NCI-H1105 treated with DMSO at 0.1 percent for 48 hours (cell line): ENCODE measurements at regions not wholly inside any gene's neighbourhood (a gene's known extent, or its start where the extent isn't known, plus 50 kb on each side); places are given as distances from the start of the nearest gene placed in this dataset.

ENCODE experiments used
- DNase-seq: peaks from one replicate; lab custom pipeline; 2025; lab: John Stamatoyannopoulos, UW

DNA sequence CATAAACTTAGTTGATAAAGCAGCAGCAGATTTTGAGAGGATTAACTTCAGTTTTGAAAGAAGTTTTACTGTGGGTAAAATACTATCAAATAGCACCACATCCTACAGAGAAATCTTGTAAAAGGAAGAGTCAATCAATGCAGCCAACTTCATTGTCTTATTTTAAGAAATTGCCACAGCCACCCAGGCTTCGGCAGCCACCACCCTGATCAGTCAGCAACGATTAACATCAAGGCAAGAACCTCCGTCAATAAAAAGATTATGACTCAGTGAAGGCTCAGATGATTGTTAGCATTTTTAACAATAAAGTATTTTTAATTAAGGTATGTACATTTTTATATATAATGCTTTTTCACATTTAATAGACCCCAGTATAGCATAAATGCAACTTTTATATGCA is 122.3 kb upstream of the NR4A3 start:
- DNase-seq: no peak

DNA sequence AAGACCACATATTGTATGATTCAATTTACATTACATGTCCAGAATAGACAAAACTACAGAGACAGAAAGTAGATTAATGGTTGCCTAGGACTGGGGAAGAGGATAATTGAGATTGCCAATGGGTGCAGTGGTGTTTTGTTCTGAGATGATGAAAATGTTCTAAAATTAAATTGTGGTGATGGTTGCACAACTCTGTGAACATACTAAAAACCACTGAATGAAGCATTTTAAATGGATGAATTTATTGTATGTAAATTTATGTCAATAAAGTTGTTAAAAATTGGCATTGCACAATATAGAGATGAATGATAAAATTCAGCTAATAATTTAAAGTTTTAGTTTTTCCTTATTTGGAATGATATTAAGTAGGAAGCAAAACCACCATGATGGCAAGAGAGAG is 109.5 kb upstream of the NR4A3 start:
- DNase-seq: no peak

DNA sequence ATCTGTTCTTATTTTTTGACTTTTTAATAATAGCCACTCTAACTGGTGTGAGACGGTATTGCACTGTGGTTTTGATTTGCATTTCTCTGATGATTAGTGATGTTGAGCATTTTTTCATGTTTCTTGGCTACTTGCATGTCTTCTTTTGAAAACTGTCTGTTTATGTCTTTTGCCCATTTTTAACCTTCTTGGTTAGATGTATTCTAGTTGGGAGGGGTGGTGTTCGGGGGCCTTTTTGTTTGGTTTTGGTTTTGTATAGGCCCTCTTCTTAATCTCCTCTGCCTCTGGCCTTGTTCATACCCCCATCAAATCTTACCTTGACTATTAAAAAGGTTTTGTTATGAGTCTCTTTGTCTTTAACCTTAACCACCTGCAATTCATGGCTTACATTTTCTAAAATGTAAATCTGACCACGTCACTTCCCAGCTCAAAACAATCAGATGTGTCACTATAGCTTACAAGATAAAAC is 107.8 kb upstream of the NR4A3 start:
- DNase-seq: no peak

DNA sequence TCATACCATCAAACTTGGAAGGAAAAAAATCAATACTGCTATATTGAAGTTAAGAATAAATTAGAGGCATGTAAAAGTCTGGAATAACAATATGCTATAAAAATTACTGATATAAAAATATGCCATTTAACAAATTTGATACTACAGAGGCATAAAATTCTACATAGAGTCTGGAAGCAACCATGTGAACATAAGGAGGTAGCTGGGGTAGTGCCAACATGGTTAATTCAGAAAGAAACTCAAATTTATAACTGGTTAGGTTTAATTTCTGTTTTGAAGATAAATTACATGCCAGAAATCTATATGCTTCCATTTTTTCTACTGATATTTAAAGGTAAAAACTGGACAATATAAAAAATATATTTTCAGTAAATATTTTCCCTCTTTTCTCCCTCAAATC is 103.1 kb upstream of the NR4A3 start:
- no peak for DNase-seq

DNA sequence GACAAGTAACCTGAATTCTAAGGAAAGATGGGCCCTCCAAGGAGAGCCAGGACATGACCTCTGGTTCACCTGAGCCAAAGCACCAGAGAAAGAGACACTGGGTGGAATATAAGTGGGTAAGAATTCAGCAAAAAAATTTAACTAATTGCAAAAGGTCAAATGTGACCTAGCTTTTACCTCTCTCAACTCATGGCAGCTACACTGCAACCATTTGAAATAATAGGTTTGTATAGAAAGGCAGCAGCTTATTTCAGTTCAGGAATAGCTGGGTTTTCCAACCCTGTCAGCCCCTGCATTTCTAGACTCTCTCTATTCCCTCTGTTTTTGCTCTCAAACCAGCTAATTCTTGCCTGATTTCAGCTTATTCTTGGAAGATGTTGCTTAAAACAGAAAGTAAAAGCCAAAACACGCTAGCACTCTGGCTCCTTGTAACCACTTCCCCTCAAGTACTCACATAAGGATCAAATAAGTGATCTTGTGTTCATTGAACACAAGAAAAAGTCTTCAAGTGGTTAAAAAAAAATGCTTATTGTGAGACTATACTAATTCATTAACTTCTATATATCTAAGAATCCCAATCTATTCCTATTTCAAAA is 101.1 kb upstream of the NR4A3 start:
- DNase-seq: no peak

DNA sequence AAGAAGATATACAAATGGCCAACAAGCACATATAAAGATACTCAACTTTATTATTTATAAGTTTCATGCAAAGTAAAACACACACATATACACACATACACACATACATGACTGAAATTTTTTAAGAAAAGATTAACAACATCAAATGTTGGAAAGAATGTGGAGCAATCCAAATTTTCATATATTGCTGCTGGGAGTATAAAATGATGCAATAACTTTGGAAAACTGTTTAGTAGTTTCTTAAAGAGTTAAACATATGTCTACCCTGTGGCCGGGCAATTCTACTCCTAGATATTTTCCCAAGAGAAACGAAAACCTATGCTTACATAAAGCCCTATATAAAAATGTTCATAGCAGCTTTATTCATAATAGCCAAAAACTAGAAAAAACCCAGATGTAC is 99.8 kb upstream of the NR4A3 start:
- no peak for DNase-seq

DNA sequence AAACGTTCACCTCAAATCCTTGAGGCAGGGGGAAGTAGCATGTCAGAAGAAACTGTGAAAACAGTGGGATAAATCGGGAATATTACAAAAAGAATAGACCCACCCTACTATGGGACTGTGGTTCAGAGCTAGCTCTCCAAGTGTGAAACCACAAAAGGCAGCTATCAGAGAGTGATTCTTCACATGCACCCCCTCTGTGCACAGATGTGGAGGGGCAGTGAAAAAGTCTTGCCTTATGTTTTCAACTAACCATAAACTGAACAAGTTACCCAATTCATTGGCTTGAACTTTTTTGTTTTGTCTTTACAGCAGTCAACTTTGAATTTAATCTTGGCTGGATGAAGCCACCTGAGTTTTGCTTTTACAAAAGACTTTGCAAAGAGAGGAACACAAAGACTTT is 98.8 kb upstream of the NR4A3 start:
- DNase-seq: no peak

DNA sequence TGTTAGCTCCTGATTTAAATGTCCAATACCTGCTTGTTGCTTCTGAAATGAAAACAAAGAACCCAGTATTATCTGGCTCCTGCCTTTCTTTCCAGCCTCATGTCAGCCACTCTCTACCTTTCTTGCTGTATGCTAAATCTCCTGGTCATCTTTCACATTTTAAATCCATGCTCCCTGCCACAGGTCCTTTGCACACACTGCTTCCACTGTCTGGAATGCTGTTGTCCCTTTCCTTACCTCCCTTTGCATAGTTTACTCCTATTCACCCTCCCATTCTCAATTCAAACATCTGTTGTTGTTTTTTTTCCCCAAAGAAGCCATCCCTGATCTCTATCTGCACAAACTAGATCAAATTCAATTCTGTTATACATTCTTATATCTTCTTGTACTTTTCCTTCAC is 97.0 kb upstream of the NR4A3 start:
- no peak for DNase-seq

DNA sequence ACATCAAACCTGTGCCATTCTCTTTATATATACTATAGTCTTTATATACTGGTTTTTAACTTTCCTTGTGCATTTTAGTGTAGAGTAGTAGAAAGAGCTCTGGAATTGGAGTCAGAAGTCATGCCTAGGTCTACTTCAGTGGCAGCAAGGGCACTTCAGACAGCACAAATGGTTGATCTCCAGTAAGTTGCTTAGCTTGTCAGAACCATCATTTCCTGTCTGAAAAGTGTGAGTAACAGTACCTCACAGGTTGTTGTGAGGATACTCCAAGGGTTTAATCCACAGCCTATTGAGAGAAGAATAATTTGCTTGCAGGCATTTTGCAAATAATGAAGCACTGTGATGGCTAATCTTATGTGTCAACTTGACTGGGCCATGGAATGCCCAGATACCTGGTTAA is 95.8 kb upstream of the NR4A3 start:
- DNase-seq: no peak

DNA sequence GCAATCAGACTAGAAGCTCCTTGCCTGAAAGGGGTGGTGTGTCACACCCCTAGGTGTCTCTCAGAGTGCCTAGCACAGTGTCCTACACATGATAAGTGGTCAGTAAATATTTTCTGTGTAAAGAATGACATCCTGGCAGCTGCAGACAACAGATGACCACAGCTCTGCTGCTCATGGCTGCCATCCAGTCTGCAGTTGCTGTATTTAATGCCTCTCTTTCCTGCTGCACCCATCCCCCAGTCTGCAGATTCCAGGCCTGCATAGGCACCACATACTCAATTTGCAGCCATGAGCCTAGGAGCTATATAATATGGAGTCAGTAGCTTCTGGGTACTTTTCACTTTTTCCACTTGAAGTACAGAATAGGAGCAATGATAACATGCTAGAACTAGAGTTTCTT is 94.9 kb upstream of the NR4A3 start:
- DNase-seq: no peak

DNA sequence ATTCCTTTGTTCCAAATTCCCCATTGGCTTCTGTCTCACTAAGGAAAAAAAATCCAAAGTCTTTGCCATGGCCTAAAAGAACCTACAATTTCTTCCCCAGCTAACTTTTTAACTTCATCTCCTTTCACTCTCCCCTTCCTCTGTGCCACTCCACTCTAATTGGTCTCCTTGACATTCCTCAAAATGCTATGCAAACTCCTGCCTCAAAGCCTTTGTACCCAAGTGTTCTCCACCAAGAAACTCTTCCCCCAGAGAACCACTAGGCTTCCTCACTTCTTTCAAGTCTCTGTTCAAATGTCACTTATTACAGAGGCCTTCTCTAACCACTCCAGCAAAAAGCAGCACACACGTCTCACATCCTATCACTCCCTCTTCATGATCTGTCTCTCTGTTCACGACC is 91.6 kb upstream of the NR4A3 start:
- no peak for DNase-seq

DNA sequence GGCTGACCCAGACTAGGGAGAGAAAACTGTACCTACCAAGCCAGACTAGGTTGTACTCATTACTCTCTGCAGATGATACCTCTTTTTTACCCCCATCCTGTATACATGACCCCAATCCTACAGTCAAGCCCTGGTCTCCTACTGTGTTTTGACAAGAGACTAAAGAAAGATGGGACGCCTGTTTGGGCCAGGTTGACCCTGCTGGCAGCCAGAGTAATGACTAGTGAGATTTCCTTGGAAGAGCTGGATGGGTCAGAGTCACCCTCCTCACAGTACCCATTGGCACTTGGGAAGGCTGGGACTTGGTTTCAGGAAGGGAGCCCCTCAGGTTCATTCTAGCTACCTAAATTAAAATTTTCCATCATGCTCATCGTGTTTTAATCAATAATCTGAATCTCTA is 89.7 kb upstream of the NR4A3 start:
- DNase-seq: no peak

DNA sequence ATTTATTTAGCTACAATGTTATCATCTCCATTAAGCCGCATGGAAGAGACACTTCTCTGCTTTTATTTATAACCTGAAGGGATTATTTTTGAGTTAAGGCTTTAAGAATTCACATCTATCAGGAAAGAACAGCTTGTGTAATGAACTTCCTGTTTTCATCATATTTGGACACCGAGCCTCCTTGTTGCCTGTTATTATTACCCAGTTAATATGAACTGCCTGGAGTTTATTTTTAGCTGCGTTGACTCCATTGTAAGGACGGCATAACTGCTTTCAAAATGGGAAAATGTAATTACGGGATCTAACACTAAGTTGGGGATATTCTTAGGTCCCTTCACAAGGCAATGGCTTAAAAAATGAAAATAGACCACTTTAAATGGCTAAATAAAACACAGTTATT is 89.0 kb upstream of the NR4A3 start:
- DNase-seq: no peak

DNA sequence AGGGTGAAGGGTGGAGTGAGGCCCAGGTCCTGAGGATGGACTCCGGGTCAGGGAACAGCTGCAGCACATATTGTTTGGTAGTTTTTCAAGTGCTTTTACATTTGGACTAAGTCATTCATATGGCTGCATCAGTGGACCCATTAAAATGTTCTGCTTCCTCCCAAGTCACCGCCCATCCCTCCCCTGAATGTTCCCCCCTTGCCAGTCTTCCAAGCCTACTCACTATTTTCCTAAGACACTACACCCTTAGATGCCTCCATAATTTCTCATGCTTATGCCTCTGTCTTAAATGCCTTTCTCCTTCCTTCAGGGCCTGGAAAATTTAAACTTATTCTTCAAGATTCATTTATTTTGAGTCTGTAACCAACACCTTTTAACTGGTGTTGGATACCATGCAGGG is 86.6 kb upstream of the NR4A3 start:
- DNase-seq: no peak

DNA sequence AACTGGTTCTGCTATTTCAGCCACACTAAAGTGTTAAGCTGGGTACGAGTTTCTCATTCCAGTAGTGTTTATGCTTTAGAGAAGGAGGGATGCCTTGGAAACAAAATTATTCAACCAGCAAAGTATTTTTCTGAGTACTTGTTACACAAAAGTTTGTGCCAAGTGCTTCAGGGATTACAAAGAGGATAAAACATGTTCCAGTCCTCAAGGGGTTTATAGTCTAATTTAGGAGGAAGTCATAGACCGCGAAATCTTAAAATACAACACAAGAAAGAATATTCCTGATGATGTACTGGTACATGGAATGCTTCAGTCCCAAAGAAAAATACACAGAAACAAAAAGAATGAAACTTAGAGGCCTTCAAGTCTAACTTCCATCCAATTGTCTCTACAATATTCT is 85.4 kb upstream of the NR4A3 start:
- no peak for DNase-seq

DNA sequence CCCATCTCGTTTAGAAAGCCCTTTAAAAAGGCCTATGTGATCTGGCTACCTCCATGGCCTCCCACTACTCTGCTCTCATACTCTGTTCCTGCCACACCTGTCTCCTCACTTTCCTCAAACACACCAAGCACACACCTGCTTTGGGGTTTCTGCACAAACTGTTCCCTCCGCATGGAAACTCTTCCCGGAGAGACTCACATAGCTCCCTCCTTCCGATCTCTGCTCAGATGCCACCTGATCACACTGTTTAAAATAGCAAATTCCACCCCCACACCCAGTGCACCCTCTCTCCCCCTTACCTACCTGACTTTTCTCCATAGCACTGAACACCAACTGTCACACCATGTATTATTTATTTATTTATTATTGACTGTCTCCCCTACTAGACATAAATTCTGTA is 84.0 kb upstream of the NR4A3 start:
- no peak for DNase-seq

DNA sequence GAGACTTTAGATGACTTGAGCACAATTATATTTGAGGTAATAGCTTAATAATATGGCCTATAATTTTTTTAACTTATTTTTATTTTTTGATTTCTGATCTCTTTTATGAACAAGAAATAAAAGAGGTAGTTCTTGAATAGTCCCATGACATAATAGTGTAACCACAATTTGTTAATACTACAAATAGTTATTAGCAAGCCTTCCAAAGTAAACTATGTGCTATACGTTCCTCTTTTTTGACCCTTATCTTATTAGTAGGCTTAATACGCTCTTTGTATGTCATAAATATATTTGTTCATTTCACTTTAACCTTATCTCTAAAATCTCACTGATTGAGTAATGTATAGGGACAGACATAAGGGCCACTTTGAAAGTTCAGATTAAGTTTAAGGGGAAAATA is 78.7 kb upstream of the NR4A3 start:
- no peak for DNase-seq

DNA sequence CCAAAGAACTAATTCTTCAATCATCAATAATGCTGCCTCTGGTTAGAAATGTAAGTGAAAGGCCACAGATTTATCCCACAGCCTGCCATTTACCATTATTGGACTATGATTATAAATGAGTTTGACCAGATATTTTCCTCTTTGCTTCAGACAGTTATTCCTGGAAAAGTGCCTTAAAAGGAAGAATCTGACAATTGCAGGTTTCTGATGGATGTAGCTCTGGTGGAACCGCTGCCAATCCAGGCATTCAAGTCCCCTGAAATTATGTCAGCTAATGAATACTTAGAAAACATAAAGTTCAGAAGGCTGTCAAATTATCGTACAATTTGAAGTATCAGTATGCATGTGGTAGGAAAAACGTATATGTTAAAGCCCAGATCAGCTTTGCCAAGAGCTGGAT is 78.2 kb upstream of the NR4A3 start:
- no peak for DNase-seq

DNA sequence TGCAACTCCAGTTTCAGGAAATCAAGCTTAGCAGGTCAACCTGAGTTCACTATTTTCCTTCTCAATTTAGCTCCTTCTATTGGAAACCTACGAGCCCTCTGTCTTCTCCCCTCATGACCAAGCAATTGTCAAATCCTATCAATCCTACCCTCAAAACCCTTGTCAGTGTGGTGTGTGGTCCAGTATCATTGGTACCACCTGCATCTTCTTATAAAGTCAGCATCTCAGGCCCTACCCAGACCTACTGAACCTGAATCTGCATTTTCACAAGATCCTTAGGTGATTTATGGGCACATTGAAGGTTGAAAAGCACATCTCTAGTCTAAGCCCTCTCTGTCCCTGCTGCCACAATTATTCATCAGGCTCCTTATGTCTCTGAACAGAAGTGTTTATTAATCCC is 77.6 kb upstream of the NR4A3 start:
- DNase-seq: no peak

DNA sequence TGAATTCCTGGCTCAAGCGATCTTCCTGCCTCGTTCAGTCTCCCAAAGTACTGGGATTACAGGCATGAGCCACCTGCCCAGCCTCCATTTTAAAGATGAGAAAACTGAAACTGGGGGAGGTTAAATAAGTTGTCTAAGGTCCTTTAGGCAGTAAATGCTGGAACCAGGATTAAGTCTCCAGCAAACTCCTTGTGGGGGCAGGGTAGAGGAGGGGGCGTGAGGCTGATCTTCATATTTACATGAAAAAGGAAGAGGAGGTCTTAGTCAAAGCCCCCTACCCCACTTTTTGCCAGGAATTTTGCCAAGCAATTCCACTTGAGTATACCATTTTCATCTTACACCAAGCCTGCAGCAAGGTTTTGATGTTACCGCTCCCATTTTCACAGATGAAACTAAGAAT is 76.6 kb upstream of the NR4A3 start:
- DNase-seq: no peak

DNA sequence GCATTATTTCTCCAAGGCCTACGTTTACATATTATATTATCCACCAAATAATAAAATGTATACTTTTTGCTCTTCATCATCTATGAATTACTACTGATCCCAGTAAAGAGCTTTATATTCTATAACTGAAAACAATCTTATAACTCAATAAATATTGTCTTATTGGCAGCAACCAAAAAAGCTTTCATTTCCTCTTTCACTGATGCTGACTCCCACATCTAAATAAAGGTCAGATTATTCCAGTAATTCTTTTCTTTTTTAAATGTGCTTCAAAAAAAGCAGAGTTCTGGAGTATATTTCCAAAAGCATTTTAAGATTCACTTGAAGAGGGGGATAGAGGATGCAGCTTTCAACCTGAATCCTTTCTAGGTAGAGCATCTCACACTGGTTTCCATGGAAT is 75.3 kb upstream of the NR4A3 start:
- DNase-seq: no peak

DNA sequence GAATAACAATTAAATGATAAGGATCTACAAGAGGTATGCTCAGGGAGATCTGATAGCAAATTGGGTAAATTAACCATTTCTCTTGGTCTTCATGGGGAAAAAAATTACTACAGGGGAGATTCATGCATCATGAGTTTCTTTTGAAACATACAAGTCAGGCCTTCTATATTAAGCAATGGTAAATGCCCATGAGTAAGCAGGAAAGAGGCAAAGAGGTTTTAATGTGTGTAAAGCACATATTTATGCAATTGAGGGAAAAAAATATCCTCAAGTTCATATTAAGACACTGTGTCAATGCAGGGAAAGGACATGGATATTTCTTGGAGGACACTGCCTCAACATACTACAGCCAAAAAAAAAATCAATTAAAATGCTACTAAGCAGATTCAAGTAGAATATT is 73.4 kb upstream of the NR4A3 start:
- DNase-seq: no peak

DNA sequence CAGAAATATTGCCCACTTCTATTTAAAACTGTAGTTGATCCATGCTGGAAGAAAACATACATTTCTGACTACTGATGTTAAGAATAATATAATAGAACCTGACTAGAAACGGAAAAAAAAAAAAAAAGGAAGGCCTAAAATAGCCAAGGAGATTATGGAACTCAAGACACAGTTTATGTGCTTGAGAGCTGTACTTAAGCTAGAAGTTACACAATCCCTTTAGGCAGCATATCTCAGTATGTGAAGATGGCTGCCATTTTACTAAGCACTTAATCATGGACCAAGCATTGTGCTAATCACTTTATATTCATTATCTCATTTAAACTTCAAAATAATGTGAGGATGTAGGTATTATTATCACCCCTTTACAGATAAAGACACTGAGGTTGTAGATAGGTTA is 73.0 kb upstream of the NR4A3 start:
- no peak for DNase-seq

DNA sequence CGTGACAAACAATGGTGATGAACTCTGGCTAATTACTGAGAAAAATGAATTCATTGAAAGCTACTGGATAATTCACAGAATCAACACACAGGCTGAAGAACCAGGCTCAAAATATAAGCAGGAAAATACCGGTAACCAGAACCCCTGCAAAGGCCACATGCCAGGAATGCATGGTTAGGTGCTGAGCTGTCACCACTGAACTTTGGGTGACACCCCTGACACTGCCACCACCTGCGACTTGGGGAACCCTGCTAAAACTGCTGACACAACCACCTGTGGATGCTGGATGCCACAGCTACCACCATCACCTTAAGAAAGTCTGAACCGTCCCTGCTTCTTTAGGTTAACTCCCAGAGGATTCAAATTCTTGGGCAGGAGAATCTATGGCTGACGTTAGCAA is 72.0 kb upstream of the NR4A3 start:
- DNase-seq: no peak

DNA sequence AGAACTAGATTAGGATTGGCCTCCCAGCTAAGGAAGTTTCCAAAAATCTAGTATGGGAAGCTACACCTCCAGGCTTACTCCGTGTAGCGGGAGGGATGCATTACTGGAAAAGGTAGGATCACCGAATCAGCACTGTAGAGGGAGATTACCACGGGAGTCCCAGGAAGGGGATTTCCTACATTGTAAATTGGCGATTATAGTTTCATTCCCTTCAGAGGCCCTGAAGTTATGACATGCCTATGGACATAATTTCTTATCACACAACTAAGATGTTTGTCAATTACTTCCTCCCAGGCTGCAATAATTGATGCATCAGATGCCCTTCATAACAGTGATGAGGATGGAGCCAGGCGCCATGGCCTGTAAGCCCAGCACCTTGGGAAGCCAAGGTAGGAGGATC is 71.2 kb upstream of the NR4A3 start:
- no peak for DNase-seq
